ENCODE measurements at regions not wholly inside any gene's neighbourhood (a gene's known extent, or its start where the extent isn't known, plus 50 kb on each side); places are given as distances from the start of the nearest gene placed in this dataset.
"Not testable (repeated sequence)": the region's sequence is repeated elsewhere in the genome, so short reads cannot be mapped to it uniquely, and the experiment has no call there.

GRCh38 chr12:94916663-94917062, 86.8 kb downstream of the NDUFA12 start:
- DNase-seq (ENCODE audit: low read depth), result no peak

GRCh38 chr12:94909663-94910062, 93.8 kb downstream of the NDUFA12 start:
- no peak for DNase-seq (ENCODE audit: low read depth)

- not testable (repeated sequence) for DNase-seq (ENCODE audit: low read depth)
Observed at GRCh38 chr12:94905749-94906148, 97.7 kb downstream of the NDUFA12 start.

- DNase-seq (ENCODE audit: low read depth), result no peak
Observed at GRCh38 chr12:94900496-94900895, 103.0 kb downstream of the NDUFA12 start.

GRCh38 chr12:94898388-94898787, 105.1 kb downstream of the NDUFA12 start:
- DNase-seq (ENCODE audit: low read depth), result no peak

GRCh38 chr12:94892544-94893267, 110.8 kb downstream of the NDUFA12 start:
- no peak for DNase-seq (ENCODE audit: low read depth)

GRCh38 chr12:94889445-94890210, 113.9 kb downstream of the NDUFA12 start:
- DNase-seq (ENCODE audit: low read depth), result no peak

- DNase-seq (ENCODE audit: low read depth), result no peak
Observed at GRCh38 chr12:94879542-94879941, 124.0 kb downstream of the NDUFA12 start.

GRCh38 chr12:94875525-94875924, 128.0 kb downstream of the NDUFA12 start:
- DNase-seq (ENCODE audit: low read depth), result no peak

GRCh38 chr12:94874518-94875302, 128.8 kb downstream of the NDUFA12 start:
- DNase-seq (ENCODE audit: low read depth), result no peak

GRCh38 chr12:94873734-94874517, 129.6 kb downstream of the NDUFA12 start:
- no peak for DNase-seq (ENCODE audit: low read depth)

GRCh38 chr12:94872971-94873733, 130.3 kb downstream of the NDUFA12 start:
- DNase-seq (ENCODE audit: low read depth), result no peak

- no peak for DNase-seq (ENCODE audit: low read depth)
Observed at GRCh38 chr12:94872671-94872970, 130.9 kb downstream of the NDUFA12 start.

- no peak for DNase-seq (ENCODE audit: low read depth)
Observed at GRCh38 chr12:94872007-94872653, 131.4 kb downstream of the NDUFA12 start.

- DNase-seq (ENCODE audit: low read depth), result no peak
Observed at GRCh38 chr12:94870511-94870910, 133.0 kb downstream of the NDUFA12 start.

GRCh38 chr12:94868161-94868560, 135.3 kb downstream of the NDUFA12 start:
- no peak for DNase-seq (ENCODE audit: low read depth)

GRCh38 chr12:94867066-94867855, 136.2 kb downstream of the NDUFA12 start:
- DNase-seq (ENCODE audit: low read depth), result no peak

GRCh38 chr12:94864987-94865386, 138.5 kb downstream of the NDUFA12 start:
- DNase-seq (ENCODE audit: low read depth), result no peak

GRCh38 chr12:94863321-94864035, 140.0 kb downstream of the NDUFA12 start:
- no peak for DNase-seq (ENCODE audit: low read depth)
